Activated T-helper 2 cell treated with anti-CD3 and anti-CD28 coated beads, Interferon-gamma antibody, Interleukin-2, Interleukin-4, amounts not matched to agents 10 μg/mL and 5 μg/mL and 100 μg/mL, durations not matched to agents 14 hours and 24 hours and 36 hours (primary cell): ENCODE measurements at regions not wholly inside any gene's neighbourhood (a gene's known extent, or its start where the extent isn't known, plus 50 kb on each side); places are given as distances from the start of the nearest gene placed in this dataset.
A peak's percentile ranks its signal among the peaks of the same experiment; 100 is the strongest.

Source experiments
- DNase-seq: peaks from one replicate; pipeline ENCODE4 v3.0.0; 2021; ENCODE audit warnings: low spot score
- H3K27ac Mint-ChIP-seq: one replicate; pipeline ENCODE4 v1.8.0; 2021; ENCODE audit warnings: mixed read lengths
- H3K27me3 Mint-ChIP-seq: one replicate; pipeline ENCODE4 v1.8.0; 2021; ENCODE audit warnings: low read depth, mixed read lengths
- H3K36me3 Mint-ChIP-seq: one replicate; pipeline ENCODE4 v1.8.0; 2021; ENCODE audit warnings: low read depth, mixed read lengths
- H3K4me1 Mint-ChIP-seq: one replicate; pipeline ENCODE4 v1.8.0; 2021; ENCODE audit warnings: low read depth, mixed read lengths
- H3K4me3 Mint-ChIP-seq: one replicate; pipeline ENCODE4 v1.8.0; 2021; ENCODE audit warnings: low read depth, mild to moderate bottlenecking, moderate library complexity, mixed read lengths
- H3K9me3 Mint-ChIP-seq: one replicate; pipeline ENCODE4 v1.8.0; 2021; ENCODE audit warnings: mixed read lengths
- intact Hi-C: fragments of 100-400 bp; cut with micrococcal nuclease; formaldehyde crosslinking; loops from one replicate; pipeline ENCODE4 v1.15.1; 2023

DNA sequence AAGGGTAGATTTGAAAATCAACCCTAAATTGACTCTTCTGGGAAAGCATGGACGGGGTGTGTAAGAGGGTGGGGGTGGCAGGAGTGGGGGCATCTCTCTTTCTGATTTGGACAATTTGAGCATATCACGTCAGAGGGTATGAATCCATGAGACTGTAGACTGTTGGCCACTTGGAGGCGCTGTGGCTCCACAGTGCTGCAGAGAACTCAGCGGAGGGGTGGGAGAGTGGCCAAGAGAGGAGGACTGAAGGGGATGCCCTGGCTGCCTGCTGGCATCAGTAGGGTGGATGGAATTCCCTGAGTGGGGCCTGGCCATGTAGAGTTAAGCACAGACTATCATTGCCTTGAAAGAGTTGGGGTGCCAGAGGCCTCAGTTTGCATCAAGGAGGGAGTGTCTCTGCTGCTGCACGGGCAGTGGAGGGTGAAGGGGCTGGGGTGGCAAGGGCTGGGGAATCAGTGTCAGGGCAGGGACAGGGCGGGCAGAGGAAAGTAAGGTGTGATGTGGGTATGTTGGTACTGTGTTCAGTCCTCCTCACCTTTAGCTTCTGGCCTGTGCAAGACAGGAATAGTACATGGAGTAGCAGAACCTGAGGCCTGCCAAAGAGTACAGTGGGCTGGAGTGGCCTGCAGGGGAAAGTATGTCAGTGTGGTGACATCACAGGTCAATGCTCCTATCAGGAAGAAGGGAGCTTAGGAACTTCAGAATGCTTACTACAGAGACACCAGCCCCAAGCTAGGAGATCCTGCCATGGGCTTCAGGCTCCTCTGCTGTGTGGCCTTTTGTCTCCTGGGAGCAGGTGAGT lies 133.5 kb upstream of the PRSS58 start:
- H3K4me3 Mint-ChIP-seq = peak overlapping the region; percentile 51
- H3K4me1 Mint-ChIP-seq = no peaks in the 10 kb centered on the region
- H3K27me3 Mint-ChIP-seq = peaks cover 7% of the 10 kb centered on the region
- no peaks in the 10 kb centered on the region for H3K36me3 Mint-ChIP-seq
- intact Hi-C loops = loop anchor here (1.0 kb wide), 1 partner anchor 419 kb away; no protein-coding TSS in a partner anchor
- no peak overlapping the region for H3K27ac Mint-ChIP-seq
- H3K9me3 Mint-ChIP-seq = no peaks in the 10 kb centered on the region
- DNase-seq = no peak

DNA sequence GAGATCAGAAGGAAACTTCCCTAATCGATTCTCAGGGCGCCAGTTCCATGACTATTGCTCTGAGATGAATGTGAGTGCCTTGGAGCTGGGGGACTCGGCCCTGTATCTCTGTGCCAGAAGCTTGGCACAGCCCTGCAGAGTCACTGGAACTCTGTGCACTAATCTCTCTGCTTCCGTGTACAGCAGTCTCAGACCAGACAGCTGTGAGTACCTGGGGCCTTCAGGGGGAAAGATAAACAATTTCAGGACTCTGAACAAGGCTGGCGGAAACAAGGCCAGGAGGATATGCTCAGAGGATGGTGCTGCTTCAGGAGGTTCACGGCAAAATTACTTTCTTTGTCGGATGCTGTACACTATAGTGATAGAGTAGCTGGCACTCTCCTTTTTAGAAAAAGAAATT lies 131.7 kb upstream of the PRSS58 start:
- H3K36me3 Mint-ChIP-seq = no peaks in the 10 kb centered on the region
- no peak overlapping the region for H3K27ac Mint-ChIP-seq
- H3K27me3 Mint-ChIP-seq = no peaks in the 10 kb centered on the region
- H3K9me3 Mint-ChIP-seq = no peaks in the 10 kb centered on the region
- H3K4me1 Mint-ChIP-seq = peaks cover 9% of the 10 kb centered on the region
- H3K4me3 Mint-ChIP-seq = no peak overlapping the region
- no peak for DNase-seq
- intact Hi-C loops = no loop called here

DNA sequence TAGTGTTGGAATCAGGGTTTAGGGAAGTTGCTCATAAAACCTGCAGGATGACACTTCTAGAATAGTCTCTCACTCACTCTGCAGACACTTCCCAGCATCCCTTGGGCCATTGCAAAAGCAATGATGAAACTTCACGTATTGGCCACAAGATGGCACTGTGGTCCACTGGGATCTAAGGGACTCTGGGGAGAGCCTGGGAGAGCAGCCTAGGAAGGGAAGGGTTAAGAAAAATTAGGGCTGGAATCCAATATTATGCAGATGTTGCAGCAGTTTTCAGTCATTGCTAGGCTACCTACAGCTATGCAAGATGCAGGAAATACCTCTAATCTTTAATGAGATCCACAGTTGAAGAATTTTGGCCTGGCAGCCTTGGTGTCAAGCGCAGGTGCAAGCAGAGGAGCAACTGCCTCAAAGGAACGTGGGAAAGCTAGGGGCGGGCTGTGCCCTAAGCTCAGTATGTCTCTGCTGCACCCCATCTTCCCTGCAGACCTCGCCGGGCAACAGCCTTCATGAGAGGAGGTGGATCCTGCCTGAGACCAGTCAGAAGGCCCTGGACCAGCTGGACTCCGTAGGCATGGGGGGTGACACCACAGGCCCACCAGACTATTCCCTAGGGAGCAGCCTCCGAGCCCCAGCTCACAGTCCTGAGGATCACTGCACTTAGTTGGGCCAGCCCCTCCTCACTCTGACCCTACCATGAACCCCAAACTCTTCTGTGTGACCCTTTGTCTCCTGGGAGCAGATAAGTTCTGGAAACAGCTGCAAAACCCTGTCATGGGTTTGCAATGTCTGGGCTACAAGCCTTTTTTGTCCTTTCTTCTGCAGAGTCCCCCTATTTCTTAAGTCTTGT lies 127.9 kb upstream of the PRSS58 start:
- no peaks in the 10 kb centered on the region for H3K9me3 Mint-ChIP-seq
- intact Hi-C loops = loop anchor here (2.0 kb wide), 1 partner anchor 53 kb away; no protein-coding TSS in a partner anchor
- DNase-seq = peak; percentile 24
- H3K4me1 Mint-ChIP-seq = peaks cover 25% of the 10 kb centered on the region
- peaks cover 1% of the 10 kb centered on the region for H3K27me3 Mint-ChIP-seq
- peak overlapping the region; percentile 55 for H3K4me3 Mint-ChIP-seq
- H3K27ac Mint-ChIP-seq = peak overlapping the region; percentile 38
- H3K36me3 Mint-ChIP-seq = no peaks in the 10 kb centered on the region

DNA sequence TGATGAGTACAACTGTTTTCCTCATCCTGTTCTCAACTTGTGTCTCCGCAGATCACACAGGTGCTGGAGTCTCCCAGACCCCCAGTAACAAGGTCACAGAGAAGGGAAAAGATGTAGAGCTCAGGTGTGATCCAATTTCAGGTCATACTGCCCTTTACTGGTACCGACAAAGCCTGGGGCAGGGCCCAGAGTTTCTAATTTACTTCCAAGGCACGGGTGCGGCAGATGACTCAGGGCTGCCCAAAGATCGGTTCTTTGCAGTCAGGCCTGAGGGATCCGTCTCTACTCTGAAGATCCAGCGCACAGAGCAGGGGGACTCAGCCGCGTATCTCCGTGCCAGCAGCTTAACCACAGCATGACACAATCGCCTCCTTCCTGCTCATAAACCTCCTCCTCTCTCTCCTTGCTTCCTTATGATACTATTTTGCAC lies 126.7 kb upstream of the PRSS58 start:
- peak overlapping the region; percentile 54 for H3K4me3 Mint-ChIP-seq
- intact Hi-C loops = loop anchor here (2.0 kb wide), 1 partner anchor 54 kb away; no protein-coding TSS in a partner anchor
- peaks cover 25% of the 10 kb centered on the region for H3K4me1 Mint-ChIP-seq
- H3K9me3 Mint-ChIP-seq = no peaks in the 10 kb centered on the region
- no peaks in the 10 kb centered on the region for H3K36me3 Mint-ChIP-seq
- H3K27me3 Mint-ChIP-seq = peaks cover 3% of the 10 kb centered on the region
- H3K27ac Mint-ChIP-seq = peak overlapping the region; percentile 75
- peak; percentile 39 for DNase-seq

DNA sequence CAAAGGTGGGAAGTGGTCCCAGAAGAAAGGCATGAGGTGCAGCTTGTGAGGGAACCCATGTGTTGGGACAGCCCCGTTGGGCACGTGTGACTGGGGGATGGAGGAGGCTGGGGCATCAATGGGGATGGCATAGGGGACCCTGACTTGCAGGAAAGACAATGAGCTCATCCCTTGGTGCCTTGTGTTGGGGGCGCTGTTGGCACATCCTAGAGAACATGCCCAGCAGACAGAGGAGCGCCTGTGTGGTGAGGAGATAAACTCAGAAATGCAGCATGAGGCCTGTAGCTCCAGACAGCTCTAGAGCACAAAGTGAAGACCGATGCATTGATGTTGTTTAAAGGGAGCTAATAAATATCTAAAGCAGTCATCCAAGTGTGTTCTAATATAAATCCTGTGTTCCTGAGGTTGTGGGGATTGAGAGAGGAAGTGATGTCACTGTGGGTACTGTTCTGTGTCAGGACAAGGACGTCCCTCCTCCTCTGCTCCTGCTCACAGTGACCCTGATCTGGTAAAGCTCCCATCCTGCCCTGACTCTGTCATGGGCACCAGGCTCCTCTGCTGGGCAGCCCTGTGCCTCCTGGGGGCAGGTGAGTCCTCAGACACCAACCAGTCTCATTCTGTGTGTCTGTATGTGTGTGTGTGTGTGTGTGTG lies 126.1 kb upstream of the PRSS58 start:
- intact Hi-C loops = loop anchor here (2.0 kb wide), 1 partner anchor 55 kb away; no protein-coding TSS in a partner anchor
- Mint-ChIP-seq H3K27me3 (peaks cover 5% of the 10 kb centered on the region), H3K9me3 (no peaks in the 10 kb centered on the region), H3K27ac (peak overlapping the region; percentile 75), H3K4me3 (peak overlapping the region; percentile 54), H3K4me1 (peaks cover 25% of the 10 kb centered on the region), H3K36me3 (no peaks in the 10 kb centered on the region)
- DNase-seq = no peak

DNA sequence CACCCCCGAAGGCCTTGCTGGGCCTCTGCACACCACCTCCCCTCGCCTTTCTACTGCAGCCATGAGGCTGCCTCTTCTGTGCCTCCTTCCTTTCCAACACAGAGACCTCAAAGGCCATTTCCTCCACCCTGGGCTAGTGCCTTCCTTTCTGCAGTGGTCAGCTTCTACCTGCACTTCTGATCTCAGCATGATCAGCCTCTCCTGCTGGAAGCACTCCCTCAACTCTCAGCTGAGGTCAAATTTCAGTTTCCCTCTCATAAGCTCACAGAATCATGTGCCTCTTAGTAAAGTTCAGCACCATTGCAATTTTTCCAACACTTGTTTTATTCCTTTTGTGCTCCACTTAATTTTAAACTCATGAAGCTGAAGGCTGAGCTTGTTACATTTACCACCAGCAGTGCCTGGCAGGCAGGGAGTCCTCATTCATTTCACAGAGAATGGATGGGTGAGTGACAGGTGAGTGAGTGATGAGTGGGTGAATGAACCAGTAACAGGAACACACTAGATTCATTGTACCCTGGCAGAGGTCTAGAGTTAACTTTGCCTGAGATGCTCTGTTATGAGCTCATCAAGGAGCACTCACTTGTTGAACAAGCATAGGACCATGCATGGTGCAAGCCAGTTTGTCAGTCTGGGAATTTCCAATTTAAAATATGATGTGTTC lies 124.0 kb upstream of the PRSS58 start:
- Mint-ChIP-seq H3K9me3 (no peaks in the 10 kb centered on the region), H3K36me3 (no peaks in the 10 kb centered on the region), H3K4me3 (no peak overlapping the region), H3K27me3 (peaks cover 10% of the 10 kb centered on the region), H3K4me1 (peaks cover 25% of the 10 kb centered on the region), H3K27ac (no peak overlapping the region)
- intact Hi-C loops = no loop called here
- DNase-seq = no peak

DNA sequence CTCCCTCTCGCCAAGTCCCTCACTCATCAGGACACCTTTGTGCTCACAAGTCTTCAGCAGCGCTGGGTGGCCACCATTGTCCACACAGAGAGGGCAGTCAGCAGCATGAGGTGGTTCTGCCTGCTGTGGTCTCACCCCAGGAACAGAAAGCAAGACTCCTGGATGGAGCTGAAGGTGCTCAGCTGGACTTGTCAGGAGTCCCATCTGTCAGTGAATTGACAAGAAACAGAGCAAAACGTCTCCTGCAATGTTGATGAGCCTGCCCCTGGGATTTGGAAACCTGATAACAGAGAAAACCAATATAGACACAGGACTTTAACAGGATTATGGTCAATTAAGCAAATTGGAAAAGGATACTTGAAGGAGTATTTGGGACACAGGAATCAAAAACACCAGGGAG lies 122.2 kb upstream of the PRSS58 start:
- DNase-seq = no peak
- H3K27me3 Mint-ChIP-seq = peaks cover 16% of the 10 kb centered on the region
- H3K36me3 Mint-ChIP-seq = no peaks in the 10 kb centered on the region
- peaks cover 21% of the 10 kb centered on the region for H3K4me1 Mint-ChIP-seq
- H3K27ac Mint-ChIP-seq = no peak overlapping the region
- no peaks in the 10 kb centered on the region for H3K9me3 Mint-ChIP-seq
- intact Hi-C loops = no loop called here
- H3K4me3 Mint-ChIP-seq = no peak overlapping the region

DNA sequence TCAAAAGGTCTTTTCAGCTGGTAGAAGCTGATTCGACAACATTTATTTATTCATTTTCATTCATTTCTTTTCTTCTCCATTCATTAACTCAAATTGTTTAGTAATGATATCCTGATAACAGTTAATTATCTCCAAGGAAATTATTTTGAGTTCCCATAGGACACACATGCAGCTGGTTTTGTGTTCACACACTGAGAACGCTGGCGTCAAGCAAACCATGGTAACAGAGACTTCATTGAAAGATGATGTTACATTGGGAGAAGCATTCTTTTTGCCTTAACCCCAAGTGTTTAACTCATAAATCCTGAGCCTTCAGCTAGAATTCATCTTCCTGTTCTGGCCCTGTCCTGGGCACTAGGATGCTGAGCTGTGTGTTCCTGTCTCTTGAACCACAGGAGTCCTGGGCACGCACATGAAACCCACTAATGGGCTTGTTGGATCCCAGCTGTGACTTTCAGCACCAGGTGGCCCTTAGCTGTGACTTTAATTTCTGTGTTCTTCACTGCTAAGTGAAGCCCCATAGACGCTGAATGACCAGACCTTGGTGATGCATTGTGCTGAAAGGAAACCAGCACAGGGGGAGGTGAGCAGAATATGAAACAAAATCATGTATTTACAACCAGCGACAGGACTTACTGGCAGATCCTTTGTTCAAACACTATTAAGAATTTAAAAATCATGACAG lies 121.5 kb upstream of the PRSS58 start:
- Mint-ChIP-seq H3K4me1 (peaks cover 15% of the 10 kb centered on the region), H3K9me3 (no peaks in the 10 kb centered on the region), H3K27me3 (peaks cover 17% of the 10 kb centered on the region), H3K36me3 (no peaks in the 10 kb centered on the region), H3K27ac (no peak overlapping the region), H3K4me3 (no peak overlapping the region)
- no peak for DNase-seq
- intact Hi-C loops = no loop called here

DNA sequence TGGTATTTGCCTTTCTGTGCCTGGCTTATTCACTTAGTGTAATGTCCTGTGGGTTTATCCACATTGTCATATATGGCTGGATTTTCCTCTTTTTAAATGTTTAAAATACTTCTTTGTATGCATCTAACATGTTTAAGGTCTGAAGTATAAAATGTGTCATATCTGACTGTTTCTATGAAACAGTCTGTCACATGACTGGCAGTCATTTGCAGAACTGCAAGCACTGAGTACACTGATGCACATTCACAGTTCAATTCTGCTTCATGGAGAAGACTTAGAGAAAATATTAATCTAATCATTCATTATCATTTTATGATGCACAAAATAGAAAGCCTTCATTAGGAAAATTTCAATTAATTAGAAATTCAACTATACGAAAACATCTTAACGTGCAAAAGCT lies 119.7 kb upstream of the PRSS58 start:
- Mint-ChIP-seq H3K27ac (no peak overlapping the region), H3K9me3 (no peaks in the 10 kb centered on the region), H3K4me1 (peaks cover 5% of the 10 kb centered on the region), H3K27me3 (peaks cover 17% of the 10 kb centered on the region), H3K36me3 (no peaks in the 10 kb centered on the region), H3K4me3 (no peak overlapping the region)
- intact Hi-C loops = no loop called here
- no peak for DNase-seq

DNA sequence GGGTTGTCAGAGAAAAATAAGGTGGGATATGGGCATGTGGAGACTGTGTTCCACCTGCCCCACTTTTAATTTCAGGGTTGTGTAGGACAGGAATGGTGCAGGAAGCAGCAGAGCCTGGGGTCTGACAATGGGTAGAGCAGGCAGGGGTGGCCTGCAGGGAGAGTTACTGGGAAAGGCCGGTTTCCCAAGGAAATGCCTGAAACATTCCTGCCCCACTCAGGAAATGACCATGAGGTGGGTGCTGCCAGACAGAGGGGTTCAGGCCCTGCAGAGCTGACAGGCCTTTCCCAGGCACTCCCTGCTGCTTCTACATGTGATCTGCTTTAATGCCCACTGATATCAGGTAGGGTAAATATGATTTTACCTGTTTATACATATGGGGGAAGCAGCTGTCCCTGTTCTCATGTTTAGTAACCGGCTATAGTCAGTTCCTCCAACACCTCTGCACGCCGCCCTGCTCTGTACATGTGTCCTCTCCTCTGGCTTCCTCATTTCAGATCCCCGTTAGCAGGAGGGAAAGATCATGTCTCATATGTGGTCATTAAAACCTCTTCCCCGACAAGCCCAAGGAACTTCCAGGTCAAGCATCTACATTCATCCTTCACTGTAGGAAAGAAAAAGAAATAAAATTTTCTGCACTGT lies 118.6 kb upstream of the PRSS58 start:
- no peaks in the 10 kb centered on the region for H3K36me3 Mint-ChIP-seq
- no peak for DNase-seq
- intact Hi-C loops = no loop called here
- H3K9me3 Mint-ChIP-seq = no peaks in the 10 kb centered on the region
- H3K4me1 Mint-ChIP-seq = no peaks in the 10 kb centered on the region
- peaks cover 22% of the 10 kb centered on the region for H3K27me3 Mint-ChIP-seq
- no peak overlapping the region for H3K4me3 Mint-ChIP-seq
- H3K27ac Mint-ChIP-seq = no peak overlapping the region

DNA sequence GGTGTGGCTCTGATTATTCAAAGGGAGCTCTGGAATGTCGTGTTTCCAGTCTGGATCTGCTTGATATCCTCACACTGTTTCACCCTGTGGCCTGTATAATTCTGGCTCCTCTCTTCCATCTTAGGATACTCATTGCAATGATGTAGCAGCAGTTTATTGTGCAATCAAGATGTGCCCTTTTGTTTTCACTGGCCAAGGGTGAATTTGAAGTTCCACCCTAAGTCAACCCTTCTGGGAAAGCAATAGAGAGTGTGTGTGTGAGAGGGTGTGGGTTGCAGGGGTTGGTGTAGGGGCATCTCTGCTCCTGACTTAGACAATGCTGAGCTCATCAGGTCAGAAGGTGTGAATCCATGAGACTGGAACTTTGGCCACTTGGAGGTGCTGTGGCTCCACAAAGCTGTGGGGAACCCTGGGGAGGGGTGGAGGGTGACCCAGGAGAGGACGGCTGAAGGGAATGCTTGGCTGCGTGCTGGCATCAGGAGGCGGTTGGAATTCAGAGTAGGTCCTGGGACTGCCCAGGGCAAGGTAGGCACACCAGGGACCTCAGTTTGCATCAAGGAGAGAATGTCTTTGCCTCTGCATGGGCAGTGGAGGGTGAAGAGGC lies 118.0 kb upstream of the PRSS58 start:
- Mint-ChIP-seq H3K36me3 (no peaks in the 10 kb centered on the region), H3K4me1 (no peaks in the 10 kb centered on the region), H3K9me3 (no peaks in the 10 kb centered on the region), H3K27ac (no peak overlapping the region), H3K27me3 (peaks cover 26% of the 10 kb centered on the region), H3K4me3 (no peak overlapping the region)
- intact Hi-C loops = no loop called here
- DNase-seq = no peak
